Epithelial cell of proximal tubule (primary cell): ENCODE measurements at regions not wholly inside any gene's neighbourhood (a gene's known extent, or its start where the extent isn't known, plus 50 kb on each side); places are given as distances from the start of the nearest gene placed in this dataset.

Experiments
- DNase-seq: peaks from one replicate; pipeline ENCODE4 v3.0.0-alpha.2; 2011; ENCODE audit warnings: low read depth
- H3K4me3 ChIP-seq: 2 replicates; pipeline ENCODE4 v1.5.1; 2011; ENCODE audit warnings: low read depth, mild to moderate bottlenecking, low read length
- TF ChIP-seq, protein P1 (sequence below): conservative IDR thresholded peaks from 2 replicates; pipeline ENCODE4 v1.5.1; 2012; ENCODE audit warnings: low read depth, mild to moderate bottlenecking, low read length

DNA sequence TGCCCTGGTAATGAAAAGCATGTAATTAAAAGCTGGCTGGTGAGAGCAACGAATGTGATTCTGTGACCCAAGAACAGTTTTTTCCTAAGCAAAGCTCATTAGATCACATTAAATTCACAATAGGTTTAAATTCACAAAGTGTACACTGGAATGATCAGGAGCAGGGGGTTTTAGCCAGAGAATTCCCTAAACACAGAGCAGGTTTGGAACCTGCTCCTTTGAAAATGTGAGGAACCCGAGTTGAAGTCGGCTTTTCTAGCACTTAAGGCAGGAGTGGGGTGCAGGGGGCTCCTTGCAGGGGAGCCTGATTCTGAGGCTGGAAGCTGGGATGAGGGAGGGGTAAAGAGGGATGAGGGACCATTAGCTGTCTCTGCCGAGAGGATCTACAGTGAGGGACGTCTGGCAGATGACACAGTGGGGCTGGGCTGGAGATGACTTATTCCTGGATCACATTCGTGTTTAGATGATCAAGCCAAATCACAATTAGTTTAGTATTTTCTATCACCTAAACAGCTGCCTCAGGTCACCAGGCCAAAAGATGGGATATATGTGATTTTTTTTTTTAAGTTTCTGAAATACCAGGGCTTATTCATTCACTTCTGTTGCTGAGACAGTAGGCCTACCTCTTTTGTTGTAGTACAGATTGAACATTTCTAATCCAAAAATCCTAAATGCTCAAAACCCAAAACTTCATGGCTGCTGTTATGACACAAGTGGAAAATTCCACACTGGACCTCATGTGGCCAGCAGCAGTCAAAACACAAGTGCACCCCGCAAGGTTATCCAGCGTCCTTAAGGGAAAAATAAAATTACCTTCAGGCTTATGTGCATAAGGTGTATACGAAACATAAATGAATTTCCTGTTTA lies 93.1 kb upstream of the HIVEP1 start:
- H3K4me3 ChIP-seq: no peak overlapping the region
- no peak for DNase-seq
- TF ChIP-seq, protein P1, sequence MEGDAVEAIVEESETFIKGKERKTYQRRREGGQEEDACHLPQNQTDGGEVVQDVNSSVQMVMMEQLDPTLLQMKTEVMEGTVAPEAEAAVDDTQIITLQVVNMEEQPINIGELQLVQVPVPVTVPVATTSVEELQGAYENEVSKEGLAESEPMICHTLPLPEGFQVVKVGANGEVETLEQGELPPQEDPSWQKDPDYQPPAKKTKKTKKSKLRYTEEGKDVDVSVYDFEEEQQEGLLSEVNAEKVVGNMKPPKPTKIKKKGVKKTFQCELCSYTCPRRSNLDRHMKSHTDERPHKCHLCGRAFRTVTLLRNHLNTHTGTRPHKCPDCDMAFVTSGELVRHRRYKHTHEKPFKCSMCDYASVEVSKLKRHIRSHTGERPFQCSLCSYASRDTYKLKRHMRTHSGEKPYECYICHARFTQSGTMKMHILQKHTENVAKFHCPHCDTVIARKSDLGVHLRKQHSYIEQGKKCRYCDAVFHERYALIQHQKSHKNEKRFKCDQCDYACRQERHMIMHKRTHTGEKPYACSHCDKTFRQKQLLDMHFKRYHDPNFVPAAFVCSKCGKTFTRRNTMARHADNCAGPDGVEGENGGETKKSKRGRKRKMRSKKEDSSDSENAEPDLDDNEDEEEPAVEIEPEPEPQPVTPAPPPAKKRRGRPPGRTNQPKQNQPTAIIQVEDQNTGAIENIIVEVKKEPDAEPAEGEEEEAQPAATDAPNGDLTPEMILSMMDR: no peak

DNA sequence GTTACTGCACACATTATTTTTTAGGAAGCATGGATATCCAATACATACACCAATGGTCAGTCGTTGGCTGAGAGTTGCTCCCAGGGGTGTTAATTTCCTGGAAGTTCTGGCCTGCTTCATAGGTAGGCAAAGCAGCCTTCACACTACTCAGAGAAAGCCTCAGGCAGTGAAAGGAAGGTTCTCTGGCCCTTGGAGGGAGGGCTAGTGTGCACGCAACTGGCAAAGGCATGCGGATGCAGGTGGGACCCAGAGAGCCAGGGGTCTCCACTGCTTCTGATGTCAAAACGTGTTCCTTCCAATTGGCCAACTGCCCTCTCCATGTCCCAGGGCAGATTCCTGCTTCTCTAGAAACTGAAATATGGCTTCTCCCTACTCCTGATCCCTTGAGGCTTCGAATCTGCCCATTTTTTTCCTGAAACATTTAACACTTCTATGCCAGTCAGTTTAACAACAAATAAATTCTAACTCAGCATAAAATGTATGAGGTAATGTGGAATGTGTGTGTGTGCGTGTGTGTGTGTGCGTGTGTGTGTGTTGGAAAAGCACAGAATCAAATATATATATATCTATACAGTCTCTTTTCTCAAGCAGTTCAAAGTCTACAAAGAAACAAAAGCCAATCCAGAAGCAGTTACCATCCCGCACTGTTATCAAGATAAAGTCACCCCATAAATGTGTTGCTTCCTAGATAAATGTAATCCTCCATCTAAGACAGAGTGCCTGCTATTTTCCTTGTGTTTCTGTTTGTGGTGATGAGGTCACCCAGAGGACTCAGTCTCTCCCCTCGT lies 94.0 kb upstream of the HIVEP1 start:
- no peak overlapping the region for H3K4me3 ChIP-seq
- TF ChIP-seq, protein P1: no peak
- peak; percentile 40 for DNase-seq

DNA sequence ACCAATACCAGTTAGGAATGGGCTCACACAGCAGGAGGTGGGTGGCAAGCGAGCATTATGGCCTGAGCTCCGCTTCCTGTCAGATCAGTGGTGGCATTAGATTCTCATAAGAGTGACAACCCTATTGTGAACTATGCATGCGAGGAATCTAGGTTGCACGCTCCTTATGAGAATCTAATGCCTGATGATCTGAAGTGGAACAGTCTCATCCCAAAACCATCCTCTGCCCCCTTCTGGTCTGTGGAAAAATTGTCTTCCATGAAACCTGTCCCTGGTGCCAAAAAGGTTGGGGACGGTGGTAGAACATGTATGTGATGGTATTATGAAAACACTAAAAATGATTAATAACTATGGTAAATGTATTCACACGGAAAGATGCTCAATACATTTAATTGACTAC lies 99.7 kb upstream of the HIVEP1 start:
- no peak overlapping the region for H3K4me3 ChIP-seq
- no peak for DNase-seq
- TF ChIP-seq, protein P1: peak; percentile 26

DNA sequence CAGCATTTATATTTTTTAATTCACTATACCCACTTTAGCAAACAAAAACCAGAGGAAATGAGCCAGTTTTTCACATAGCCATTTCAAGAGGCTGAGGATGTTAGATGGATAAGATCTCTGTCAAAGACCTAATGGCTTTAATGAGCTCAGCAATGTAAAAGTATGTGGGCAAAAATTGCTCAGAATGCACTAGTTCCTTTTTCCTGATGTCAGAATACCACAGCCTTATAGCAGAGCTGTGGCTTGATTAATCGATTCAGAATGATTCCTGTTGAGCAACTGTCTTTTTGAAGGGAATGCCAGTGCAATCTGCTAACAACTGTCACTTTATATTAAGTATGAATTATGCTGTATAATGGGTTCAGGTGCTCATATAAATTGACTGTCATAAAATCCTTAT lies 100.6 kb upstream of the HIVEP1 start:
- TF ChIP-seq, protein P1: no peak
- no peak for DNase-seq

DNA sequence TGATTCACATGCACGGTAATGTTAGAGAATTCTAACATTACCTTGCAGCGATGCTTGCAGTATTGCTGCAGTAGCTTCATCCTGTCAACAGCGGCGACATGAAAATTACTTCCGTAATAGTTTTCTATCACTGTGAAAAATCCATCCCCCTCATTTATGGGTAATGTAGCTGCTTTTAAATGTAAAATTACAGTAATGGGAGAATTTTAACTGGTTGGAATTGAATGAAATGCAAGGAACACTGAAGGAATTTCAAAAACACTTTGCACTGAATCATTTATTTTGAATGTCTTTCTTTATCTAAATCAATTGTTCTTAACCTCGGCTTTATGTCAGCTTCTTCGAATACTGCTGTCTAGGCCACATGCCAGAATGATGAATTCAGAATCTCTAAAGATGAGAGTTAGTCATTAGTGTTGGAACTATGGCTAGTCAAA lies 102.4 kb upstream of the HIVEP1 start:
- no peak for DNase-seq
- TF ChIP-seq, protein P1: no peak
- H3K4me3 ChIP-seq: no peak overlapping the region

More for the DNA sequence above, 100.6 kb upstream of the HIVEP1 start:
- no peak overlapping the region for H3K4me3 ChIP-seq

DNA sequence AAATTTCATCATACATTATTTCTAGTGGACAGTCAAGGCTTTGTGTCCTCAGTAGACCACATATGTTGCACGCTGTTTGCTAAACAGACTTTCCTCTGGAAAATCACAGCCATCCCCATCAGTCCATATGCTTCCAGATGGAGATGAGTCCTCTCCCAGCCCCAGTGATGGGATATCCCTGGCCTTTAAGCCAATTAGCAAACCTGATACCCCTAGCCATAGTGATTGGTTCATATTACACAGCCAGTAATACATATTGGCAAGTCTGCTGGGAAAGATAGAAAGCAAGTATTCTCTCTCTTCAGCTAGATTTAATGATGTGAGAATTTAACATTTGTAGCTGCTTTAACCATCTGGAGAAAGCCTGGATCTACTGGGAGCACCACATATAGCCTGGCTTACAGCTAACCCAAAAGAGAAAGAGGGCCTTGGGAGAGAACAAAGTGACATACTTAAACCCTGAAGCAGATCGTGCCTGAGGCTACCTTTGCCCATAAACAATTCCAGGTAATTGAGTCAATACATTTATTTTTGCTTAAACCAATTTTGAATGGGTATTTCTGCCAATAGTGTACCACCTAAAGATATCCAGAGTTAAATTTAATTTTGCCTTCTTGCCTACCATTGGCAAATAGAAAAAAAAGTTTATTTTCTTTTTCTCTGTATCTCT lies 103.5 kb upstream of the HIVEP1 start:
- no peak overlapping the region for H3K4me3 ChIP-seq
- TF ChIP-seq, protein P1: no peak
- DNase-seq: no peak
